Lower leg skin (tissue), 4 donors: ENCODE measurements at regions not wholly inside any gene's neighbourhood (a gene's known extent, or its start where the extent isn't known, plus 50 kb on each side); places are given as distances from the start of the nearest gene placed in this dataset.

Experiments used
- DNase-seq, 2 donors: peaks; one replicate each; pipeline ENCODE4 v3.0.0-alpha.2; 2019; ENCODE audit warnings: low spot score in 2 of 2
- H3K4me3 ChIP-seq: fragments of 200-600 bp; sonication (generic); 2 replicates; pipeline ENCODE4 v1.5.1; 2017; ENCODE audit warnings: mild to moderate bottlenecking, low read depth; ENCODE audit not compliant: poor library complexity, severe bottlenecking
- CTCF ChIP-seq, 3 donors: fragments of 450-650 bp; IDR thresholded peaks; one replicate each; pipeline ENCODE4 v1.5.1; 2016; ENCODE audit warnings: antibody characterized with exemption in 3 of 3, mild to moderate bottlenecking in 3 of 3, moderate library complexity in 2 of 3
- POLR2A ChIP-seq, 2 donors: fragments of 450-650 bp; IDR thresholded peaks; one replicate each; pipeline ENCODE4 v1.6.1; 2016 to 2017; ENCODE audit warnings: antibody characterized with exemption in 2 of 2, mild to moderate bottlenecking in 1 of 2, moderate library complexity in 1 of 2
- WGBS, 2 donors: methylation state at CpG; one replicate each; pipeline ENCODE4 v1.1.5; 2018; 5-methylcytosine and 5-hydroxymethylcytosine counted together
- intact Hi-C: fragments of 100-400 bp; cut with DNase I; formaldehyde crosslinking; loops from one replicate; pipeline ENCODE4 v1.15.0; 2023; ENCODE audit warnings: low total_unique reads

GRCh38 chr4:167775375-167775774 is 317.0 kb upstream of the ANXA10 start:
- intact Hi-C loops: no loop called here
- no peak for TF ChIP-seq POLR2A (IDR thresholded peaks at IDR 0.05)
- no peak for TF ChIP-seq CTCF (IDR thresholded peaks at IDR 0.05)
- H3K4me3 ChIP-seq: no peak overlapping the region
- DNase-seq: no peak
- 30 to 36% methylated on average over 3 of the region's 3 CpGs for WGBS, 2 donors

GRCh38 chr4:167779280-167779679 is 313.1 kb upstream of the ANXA10 start:
- no peak for TF ChIP-seq POLR2A (IDR thresholded peaks at IDR 0.05)
- 76 to 82% methylated on average over 5 of the region's 5 CpGs for WGBS, 2 donors
- DNase-seq: no peak
- intact Hi-C loops: no loop called here
- no peak overlapping the region for H3K4me3 ChIP-seq

GRCh38 chr4:167779864-167780263 is 312.5 kb upstream of the ANXA10 start:
- WGBS, 2 donors: 75 to 77% methylated on average over 5 of the region's 5 CpGs
- DNase-seq: no peak
- intact Hi-C loops: no loop called here
- TF ChIP-seq POLR2A (IDR thresholded peaks at IDR 0.05): no peak
- TF ChIP-seq CTCF (IDR thresholded peaks at IDR 0.05): no peak
- no peak overlapping the region for H3K4me3 ChIP-seq

GRCh38 chr4:167784826-167785225 is 307.5 kb upstream of the ANXA10 start:
- intact Hi-C loops: no loop called here
- no peak for DNase-seq
- WGBS, 2 donors: 48 to 72% methylated on average over 2 of the region's 2 CpGs
- no peak overlapping the region for H3K4me3 ChIP-seq
- TF ChIP-seq POLR2A (IDR thresholded peaks at IDR 0.05) (no peak), CTCF (IDR thresholded peaks at IDR 0.05) (no peak)

GRCh38 chr4:167785523-167785922 is 306.8 kb upstream of the ANXA10 start:
- TF ChIP-seq CTCF (IDR thresholded peaks at IDR 0.05): no peak
- no peak for TF ChIP-seq POLR2A (IDR thresholded peaks at IDR 0.05)
- DNase-seq: no peak
- 44 to 48% methylated on average over 1 of the region's 1 CpG for WGBS, 2 donors

GRCh38 chr4:167786504-167786903 is 305.8 kb upstream of the ANXA10 start:
- no peak for TF ChIP-seq CTCF (IDR thresholded peaks at IDR 0.05)
- TF ChIP-seq POLR2A (IDR thresholded peaks at IDR 0.05): no peak
- DNase-seq: no peak
- intact Hi-C loops: no loop called here
- WGBS, 2 donors: 95% methylated on average over 3 of the region's 3 CpGs
- no peak overlapping the region for H3K4me3 ChIP-seq

More at GRCh38 chr4:167785523-167785922, 306.8 kb upstream of the ANXA10 start:
- intact Hi-C loops: no loop called here
- H3K4me3 ChIP-seq: no peak overlapping the region
